ENCODE measurements at regions not wholly inside any gene's neighbourhood (a gene's known extent, or its start where the extent isn't known, plus 50 kb on each side); places are given as distances from the start of the nearest gene placed in this dataset.

GRCh38 chr9:24488896-24489295, 56.8 kb downstream of the IZUMO3 start:
- no peak for DNase-seq
- in situ Hi-C loops (cut with MboI; ENCODE audit: low pct_unique_long_range_greater_than_20kb, low sequenced_read_pairs): no loop called here

GRCh38 chr9:24487946-24488345, 57.8 kb downstream of the IZUMO3 start:
- DNase-seq: no peak
- in situ Hi-C loops (cut with MboI; ENCODE audit: low pct_unique_long_range_greater_than_20kb, low sequenced_read_pairs): no loop called here

GRCh38 chr9:24487250-24487861, 58.3 kb downstream of the IZUMO3 start:
- in situ Hi-C loops (cut with MboI; ENCODE audit: low pct_unique_long_range_greater_than_20kb, low sequenced_read_pairs): no loop called here
- no peak for DNase-seq

- DNase-seq: no peak
- in situ Hi-C loops (cut with MboI; ENCODE audit: low pct_unique_long_range_greater_than_20kb, low sequenced_read_pairs): no loop called here
Observed at GRCh38 chr9:24479361-24480059, 66.2 kb downstream of the IZUMO3 start.

GRCh38 chr9:24464319-24464951, 81.3 kb downstream of the IZUMO3 start:
- no peak for DNase-seq
- in situ Hi-C loops (cut with MboI; ENCODE audit: low pct_unique_long_range_greater_than_20kb, low sequenced_read_pairs): no loop called here

GRCh38 chr9:24462951-24463350, 82.7 kb downstream of the IZUMO3 start:
- no peak for DNase-seq
- in situ Hi-C loops (cut with MboI; ENCODE audit: low pct_unique_long_range_greater_than_20kb, low sequenced_read_pairs): no loop called here

GRCh38 chr9:24460781-24461180, 84.9 kb downstream of the IZUMO3 start:
- in situ Hi-C loops (cut with MboI; ENCODE audit: low pct_unique_long_range_greater_than_20kb, low sequenced_read_pairs): no loop called here

GRCh38 chr9:24459953-24460352, 85.7 kb downstream of the IZUMO3 start:
- in situ Hi-C loops (cut with MboI; ENCODE audit: low pct_unique_long_range_greater_than_20kb, low sequenced_read_pairs): no loop called here
- no peak for DNase-seq

More at GRCh38 chr9:24460781-24461180, 84.9 kb downstream of the IZUMO3 start:
- DNase-seq: no peak

GRCh38 chr9:24451346-24451745, 94.4 kb downstream of the IZUMO3 start:
- no peak for DNase-seq
- in situ Hi-C loops (cut with MboI; ENCODE audit: low pct_unique_long_range_greater_than_20kb, low sequenced_read_pairs): no loop called here

GRCh38 chr9:24449976-24450375, 95.7 kb downstream of the IZUMO3 start:
- no peak for DNase-seq
- in situ Hi-C loops (cut with MboI; ENCODE audit: low pct_unique_long_range_greater_than_20kb, low sequenced_read_pairs): no loop called here

- in situ Hi-C loops (cut with MboI; ENCODE audit: low pct_unique_long_range_greater_than_20kb, low sequenced_read_pairs): no loop called here
- no peak for DNase-seq
Observed at GRCh38 chr9:24439456-24439855, 106.2 kb downstream of the IZUMO3 start.

- in situ Hi-C loops (cut with MboI; ENCODE audit: low pct_unique_long_range_greater_than_20kb, low sequenced_read_pairs): no loop called here
- DNase-seq: no peak
Observed at GRCh38 chr9:24438876-24439275, 106.8 kb downstream of the IZUMO3 start.

GRCh38 chr9:24436761-24437160, 108.9 kb downstream of the IZUMO3 start:
- in situ Hi-C loops (cut with MboI; ENCODE audit: low pct_unique_long_range_greater_than_20kb, low sequenced_read_pairs): no loop called here
- no peak for DNase-seq

GRCh38 chr9:24434183-24434582, 111.5 kb downstream of the IZUMO3 start:
- in situ Hi-C loops (cut with MboI; ENCODE audit: low pct_unique_long_range_greater_than_20kb, low sequenced_read_pairs): no loop called here
- DNase-seq: no peak

GRCh38 chr9:24416136-24416535, 129.6 kb downstream of the IZUMO3 start:
- in situ Hi-C loops (cut with MboI; ENCODE audit: low pct_unique_long_range_greater_than_20kb, low sequenced_read_pairs): no loop called here
- no peak for DNase-seq

- in situ Hi-C loops (cut with MboI; ENCODE audit: low pct_unique_long_range_greater_than_20kb, low sequenced_read_pairs): no loop called here
- no peak for DNase-seq
Observed at GRCh38 chr9:24413651-24414050, 132.0 kb downstream of the IZUMO3 start.

GRCh38 chr9:24398466-24398865, 147.2 kb downstream of the IZUMO3 start:
- in situ Hi-C loops (cut with MboI; ENCODE audit: low pct_unique_long_range_greater_than_20kb, low sequenced_read_pairs): no loop called here

GRCh38 chr9:24391095-24391494, 154.6 kb downstream of the IZUMO3 start:
- DNase-seq: no peak
- in situ Hi-C loops (cut with MboI; ENCODE audit: low pct_unique_long_range_greater_than_20kb, low sequenced_read_pairs): no loop called here

More at GRCh38 chr9:24398466-24398865, 147.2 kb downstream of the IZUMO3 start:
- DNase-seq: no peak

GRCh38 chr9:24385077-24385476, 160.6 kb downstream of the IZUMO3 start:
- in situ Hi-C loops (cut with MboI; ENCODE audit: low pct_unique_long_range_greater_than_20kb, low sequenced_read_pairs): no loop called here
- no peak for DNase-seq

GRCh38 chr9:24382566-24382965, 163.1 kb downstream of the IZUMO3 start:
- DNase-seq: no peak
- in situ Hi-C loops (cut with MboI; ENCODE audit: low pct_unique_long_range_greater_than_20kb, low sequenced_read_pairs): no loop called here

Measured in KBM-7 (cell line).